MCF 10A (cell line): ENCODE measurements at regions not wholly inside any gene's neighbourhood (a gene's known extent, or its start where the extent isn't known, plus 50 kb on each side); places are given as distances from the start of the nearest gene placed in this dataset.

Experiments
- BruUV-seq: library from RNA; stranded (reverse); fragments of 400-500 nt; replicated peaks from 2 replicates; lab custom pipeline; 2021; lab: Mats Ljungman, UMichigan
- CTCF ChIA-PET: fragments of 300-600 bp; sonication (Branson Sonifier 250); formaldehyde crosslinking; extraction: SDS; loops from one replicate; lab custom pipeline; 2021; ENCODE audit warnings: antibody characterized with exemption, inconsistent platforms; lab: Yijun Ruan, JAX
- POLR2A ChIA-PET: fragments of 300-600, 350-650 bp; sonication (Branson Sonifier 250); formaldehyde crosslinking; extraction: SDS; loops from one replicate; lab custom pipeline; 2020; ENCODE audit warnings: antibody characterized with exemption, inconsistent platforms; lab: Yijun Ruan, JAX
- DNase-seq: peaks from one replicate; pipeline ENCODE4 v3.0.0-alpha.2; 2018; ENCODE audit not compliant: unreplicated experiment
- H3K27ac Mint-ChIP-seq: one replicate; pipeline ENCODE4 v1.8.0; 2022; ENCODE audit warnings: mild to moderate bottlenecking, low read depth, mixed read lengths; ENCODE audit not compliant: unreplicated experiment
- H3K27me3 Mint-ChIP-seq: one replicate; pipeline ENCODE4 v1.8.0; 2022; ENCODE audit warnings: mixed read lengths; ENCODE audit not compliant: insufficient read depth, unreplicated experiment
- H3K36me3 Mint-ChIP-seq: one replicate; pipeline ENCODE4 v1.8.0; 2022; ENCODE audit warnings: mild to moderate bottlenecking, moderate library complexity, mixed read lengths; ENCODE audit not compliant: insufficient read depth, unreplicated experiment
- H3K4me1 Mint-ChIP-seq: one replicate; pipeline ENCODE4 v1.8.0; 2022; ENCODE audit warnings: mixed read lengths; ENCODE audit not compliant: insufficient read depth, unreplicated experiment
- H3K4me3 Mint-ChIP-seq: one replicate; pipeline ENCODE4 v1.8.0; 2022; ENCODE audit warnings: mild to moderate bottlenecking, moderate library complexity, mixed read lengths; ENCODE audit not compliant: unreplicated experiment
- H3K9me3 Mint-ChIP-seq: one replicate; pipeline ENCODE4 v1.8.0; 2022; ENCODE audit warnings: mixed read lengths; ENCODE audit not compliant: unreplicated experiment
- intact Hi-C: fragments of 100-400 bp; cut with micrococcal nuclease; formaldehyde crosslinking; loops from 2 replicates; pipeline ENCODE4 v1.14.1; 2022
- TF ChIP-seq, protein P1 (sequence below): fragments of 200-600 bp; IDR thresholded peaks from one replicate; pipeline ENCODE4 v1.8.0; 2022; ENCODE audit warnings: antibody characterized with exemption, mild to moderate bottlenecking; ENCODE audit not compliant: unreplicated experiment

DNA sequence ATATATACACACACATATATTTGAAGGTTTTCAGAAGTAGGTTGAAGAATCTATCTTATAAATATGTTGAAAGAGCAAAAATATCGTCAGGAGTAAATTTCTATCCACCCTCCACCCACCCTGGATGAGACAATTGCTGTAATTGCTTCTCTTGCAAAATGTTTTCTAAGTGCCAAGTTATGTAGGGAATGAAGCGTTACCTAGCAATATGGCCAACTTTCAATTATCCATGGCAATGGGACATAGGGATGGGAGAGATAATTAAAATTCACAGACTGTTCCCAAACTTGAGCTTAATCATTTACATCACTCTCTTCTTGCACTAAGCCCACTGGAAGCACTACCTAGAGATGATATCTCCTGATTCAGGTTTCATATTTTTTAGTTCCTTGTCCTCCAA is 806.2 kb upstream of the RAG2 start:
- intact Hi-C loops, result no loop called here
- no peak overlapping the region for H3K4me3 Mint-ChIP-seq
- TF ChIP-seq, protein P1, sequence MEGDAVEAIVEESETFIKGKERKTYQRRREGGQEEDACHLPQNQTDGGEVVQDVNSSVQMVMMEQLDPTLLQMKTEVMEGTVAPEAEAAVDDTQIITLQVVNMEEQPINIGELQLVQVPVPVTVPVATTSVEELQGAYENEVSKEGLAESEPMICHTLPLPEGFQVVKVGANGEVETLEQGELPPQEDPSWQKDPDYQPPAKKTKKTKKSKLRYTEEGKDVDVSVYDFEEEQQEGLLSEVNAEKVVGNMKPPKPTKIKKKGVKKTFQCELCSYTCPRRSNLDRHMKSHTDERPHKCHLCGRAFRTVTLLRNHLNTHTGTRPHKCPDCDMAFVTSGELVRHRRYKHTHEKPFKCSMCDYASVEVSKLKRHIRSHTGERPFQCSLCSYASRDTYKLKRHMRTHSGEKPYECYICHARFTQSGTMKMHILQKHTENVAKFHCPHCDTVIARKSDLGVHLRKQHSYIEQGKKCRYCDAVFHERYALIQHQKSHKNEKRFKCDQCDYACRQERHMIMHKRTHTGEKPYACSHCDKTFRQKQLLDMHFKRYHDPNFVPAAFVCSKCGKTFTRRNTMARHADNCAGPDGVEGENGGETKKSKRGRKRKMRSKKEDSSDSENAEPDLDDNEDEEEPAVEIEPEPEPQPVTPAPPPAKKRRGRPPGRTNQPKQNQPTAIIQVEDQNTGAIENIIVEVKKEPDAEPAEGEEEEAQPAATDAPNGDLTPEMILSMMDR, result no peak
- H3K4me1 Mint-ChIP-seq, result peaks cover 5% of the 10 kb centered on the region
- DNase-seq, result no peak
- H3K27me3 Mint-ChIP-seq, result no peaks in the 10 kb centered on the region
- POLR2A ChIA-PET, result no interaction called here
- peaks cover 5% of the 10 kb centered on the region for H3K9me3 Mint-ChIP-seq
- BruUV-seq, result no TSS peak
- no peaks in the 10 kb centered on the region for H3K36me3 Mint-ChIP-seq
- H3K27ac Mint-ChIP-seq, result no peak overlapping the region
- CTCF ChIA-PET, result no interaction called here

DNA sequence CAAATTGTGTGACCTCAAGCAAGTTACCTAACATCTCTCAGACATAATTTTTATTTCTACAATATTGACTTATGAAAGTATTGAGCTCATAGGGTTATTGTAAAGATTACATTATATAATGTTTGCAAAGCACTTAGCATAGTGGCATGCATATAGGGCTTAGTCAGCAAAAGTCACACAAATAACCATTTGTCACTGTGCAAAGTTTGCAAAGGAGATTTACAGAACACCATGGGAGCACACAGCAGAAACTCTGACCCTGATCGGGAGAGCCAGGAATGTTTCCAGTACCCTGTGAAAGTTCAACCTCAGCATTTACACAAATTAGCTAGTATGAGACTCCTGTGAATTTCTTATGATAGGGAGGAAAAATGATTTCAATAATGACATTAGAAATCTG is 804.6 kb upstream of the RAG2 start:
- BruUV-seq, result no TSS peak

DNA sequence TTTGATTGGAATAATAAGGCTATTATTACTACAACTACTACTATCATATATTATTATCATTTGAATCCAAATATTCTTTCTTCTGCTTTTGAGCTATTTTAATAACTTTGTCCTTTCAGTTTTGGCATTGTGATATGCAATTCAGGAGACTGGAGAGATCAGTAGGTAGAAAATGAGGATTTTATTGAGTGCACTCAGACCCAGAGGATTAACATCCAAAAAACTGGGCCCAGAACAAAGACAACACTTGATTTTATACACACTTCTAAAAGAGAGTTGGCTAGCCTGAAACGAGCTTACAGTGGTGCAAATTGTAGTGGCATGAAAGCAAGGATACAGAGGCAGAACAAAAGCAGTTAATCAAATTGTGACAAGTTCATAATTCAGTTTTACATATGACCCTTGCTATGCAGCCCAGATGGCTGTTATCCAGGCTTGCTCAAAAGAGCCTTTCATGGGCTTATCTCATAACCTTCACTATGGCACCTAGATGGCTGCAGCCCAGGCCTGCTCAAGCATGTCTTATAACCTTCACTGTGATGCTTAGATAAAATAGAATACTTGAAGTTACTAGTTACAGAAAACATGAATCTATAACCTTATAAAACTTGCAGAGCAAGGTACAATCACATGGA is 796.3 kb upstream of the RAG2 start:
- Mint-ChIP-seq H3K4me1 (no peaks in the 10 kb centered on the region), H3K27me3 (no peaks in the 10 kb centered on the region), H3K9me3 (peaks cover 15% of the 10 kb centered on the region), H3K27ac (no peak overlapping the region), H3K36me3 (no peaks in the 10 kb centered on the region), H3K4me3 (no peak overlapping the region)
- CTCF ChIA-PET, result interaction anchor here (0.6 kb wide), 1 partner anchor 680 kb away, joined by 3 read pairs; no protein-coding TSS in a partner anchor
- peak; percentile 19 for DNase-seq
- no TSS peak for BruUV-seq
- TF ChIP-seq, protein P1, result no peak
- POLR2A ChIA-PET, result no interaction called here
- intact Hi-C loops, result no loop called here

More for the DNA sequence above, 804.6 kb upstream of the RAG2 start:
- H3K27me3 Mint-ChIP-seq, result no peaks in the 10 kb centered on the region
- peaks cover 5% of the 10 kb centered on the region for H3K9me3 Mint-ChIP-seq
- ChIA-PET POLR2A (no interaction called here), CTCF (interaction anchor here (1.1 kb wide), 1 partner anchor 13 kb away, joined by 7 read pairs; no protein-coding TSS in a partner anchor)
- no peaks in the 10 kb centered on the region for H3K36me3 Mint-ChIP-seq
- H3K4me1 Mint-ChIP-seq, result no peaks in the 10 kb centered on the region
- intact Hi-C loops, result no loop called here
- H3K4me3 Mint-ChIP-seq, result no peak overlapping the region
- DNase-seq, result no peak
- no peak overlapping the region for H3K27ac Mint-ChIP-seq
- TF ChIP-seq, protein P1, result no peak

DNA sequence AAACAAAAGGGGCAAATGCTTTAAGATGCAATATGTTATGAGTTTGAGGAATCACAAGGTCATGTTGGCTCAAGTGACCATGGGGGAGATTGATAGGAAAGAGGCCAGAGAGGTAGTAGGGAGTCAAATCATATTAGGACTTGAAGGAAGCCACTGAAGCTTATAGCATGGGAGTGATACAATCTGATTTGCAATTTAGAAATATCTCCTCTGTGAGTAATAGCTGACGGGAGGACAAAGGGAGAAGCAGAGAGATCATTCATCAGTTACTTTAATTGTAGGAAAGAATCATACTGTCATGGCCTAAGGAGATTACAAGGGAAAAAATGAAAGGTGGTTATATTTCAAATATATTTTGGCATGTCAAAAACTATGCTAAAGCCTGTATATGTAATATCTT is 793.6 kb upstream of the RAG2 start:
- Mint-ChIP-seq H3K27ac (no peak overlapping the region), H3K27me3 (no peaks in the 10 kb centered on the region), H3K36me3 (no peaks in the 10 kb centered on the region), H3K4me3 (no peak overlapping the region), H3K9me3 (peaks cover 14% of the 10 kb centered on the region), H3K4me1 (no peaks in the 10 kb centered on the region)
- POLR2A ChIA-PET, result interaction anchor here (0.7 kb wide), 1 partner anchor 1362 kb away, joined by 4 read pairs; no protein-coding TSS in a partner anchor
- TF ChIP-seq, protein P1, result no peak
- intact Hi-C loops, result no loop called here
- no peak for DNase-seq
- no TSS peak for BruUV-seq
- CTCF ChIA-PET, result no interaction called here
